NCI-H82 (cell line): ENCODE measurements at regions not wholly inside any gene's neighbourhood (a gene's known extent, or its start where the extent isn't known, plus 50 kb on each side); places are given as distances from the start of the nearest gene placed in this dataset.

ENCODE experiments used
- DNase-seq: peaks from one replicate; lab custom pipeline; 2025; lab: John Stamatoyannopoulos, UW

DNA sequence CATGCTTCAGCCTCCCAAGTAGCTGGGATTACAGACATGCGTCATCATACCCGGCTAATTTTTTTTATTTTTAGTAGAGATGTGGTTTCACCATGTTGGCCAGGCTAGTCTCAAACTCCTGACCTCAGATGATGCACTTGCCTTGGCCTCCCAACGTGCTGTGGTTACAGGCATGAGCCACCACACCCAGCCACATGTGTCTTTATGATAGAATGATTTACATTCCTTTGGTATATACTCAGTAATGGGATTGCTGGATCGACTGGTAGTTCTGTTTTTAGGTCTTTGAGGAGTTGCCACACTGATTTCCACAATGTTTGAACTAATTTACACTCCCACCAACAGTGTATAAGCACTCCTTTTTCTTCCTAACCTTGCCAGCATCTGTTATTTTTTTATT lies 276.2 kb downstream of the METTL15 start:
- no peak for DNase-seq

DNA sequence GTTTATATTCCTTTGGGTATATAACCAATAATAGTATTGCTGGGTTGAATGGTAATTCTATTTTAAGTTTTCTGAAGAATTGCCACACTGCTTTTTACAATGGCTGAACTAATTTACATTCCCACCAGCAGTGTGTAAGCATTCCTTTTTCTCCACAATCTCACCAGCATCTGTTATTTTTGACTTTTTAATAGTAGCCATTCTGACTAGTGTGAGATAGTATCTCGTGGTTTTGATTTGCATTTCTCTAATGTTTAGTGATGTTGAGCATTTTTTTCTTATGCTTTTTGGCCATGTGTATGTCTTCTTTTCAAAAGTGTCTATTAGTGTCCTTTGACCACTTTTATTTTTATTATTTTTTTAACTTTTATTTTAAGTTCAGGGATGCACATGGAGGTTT lies 275.3 kb downstream of the METTL15 start:
- no peak for DNase-seq
